A673 (cell line): ENCODE measurements at regions not wholly inside any gene's neighbourhood (a gene's known extent, or its start where the extent isn't known, plus 50 kb on each side); places are given as distances from the start of the nearest gene placed in this dataset.

Experiments used
- BruUV-seq: library from RNA; stranded (reverse); fragments of 400-500 nt; replicated peaks from 2 replicates; lab custom pipeline; 2021; lab: Mats Ljungman, UMichigan
- CTCF ChIA-PET: fragments of 300-600 bp; sonication (Branson Sonifier 250); formaldehyde crosslinking; loops from one replicate; lab custom pipeline; 2022; ENCODE audit warnings: antibody characterized with exemption; lab: Charles Lee
- POLR2A ChIA-PET: fragments of 300-600 bp; sonication (Branson Sonifier 250); formaldehyde crosslinking; loops from one replicate; lab custom pipeline; 2022; ENCODE audit warnings: antibody characterized with exemption; ENCODE audit not compliant: low non-redundant PET; lab: Charles Lee
- DNase-seq: peaks from one replicate; pipeline ENCODE4 v3.0.0-alpha.2; 2015; ENCODE audit warnings: low spot score
- H3K27ac ChIP-seq: fragments of 200-600 bp; sonication (generic); 2 replicates; pipeline ENCODE4 v1.5.1; 2016; ENCODE audit warnings: mixed run types, low read depth, mild to moderate bottlenecking, mixed read lengths, antibody characterized with exemption, low read length; ENCODE audit not compliant: poor library complexity, severe bottlenecking
- H3K27me3 ChIP-seq: fragments of 200-600 bp; sonication (generic); replicated peaks from 2 replicates; pipeline ENCODE4 v1.6.1; 2017; ENCODE audit warnings: mixed run types, low read depth, mild to moderate bottlenecking, mixed read lengths, antibody characterized with exemption, low read length; ENCODE audit not compliant: insufficient read depth, poor library complexity
- H3K36me3 ChIP-seq: fragments of 200-600 bp; sonication (generic); 2 replicates; pipeline ENCODE4 v1.6.1; 2016; ENCODE audit warnings: mixed run types, mild to moderate bottlenecking, mixed read lengths, antibody characterized with exemption, low read length; ENCODE audit not compliant: insufficient read depth, poor library complexity, severe bottlenecking
- H3K4me1 ChIP-seq: fragments of 200-600 bp; sonication (generic); 2 replicates; pipeline ENCODE4 v1.6.1; 2017; ENCODE audit warnings: mixed run types, mild to moderate bottlenecking, mixed read lengths, antibody characterized with exemption, low read length; ENCODE audit not compliant: insufficient read depth, poor library complexity, severe bottlenecking
- H3K4me3 ChIP-seq: fragments of 200-600 bp; sonication (generic); 2 replicates; pipeline ENCODE4 v1.5.1; 2016; ENCODE audit warnings: low read depth, mixed run types, mild to moderate bottlenecking, mixed read lengths, low read length; ENCODE audit not compliant: poor library complexity, severe bottlenecking
- H3K9me3 ChIP-seq: fragments of 200-600 bp; sonication (generic); 2 replicates; pipeline ENCODE4 v1.6.1; 2016; ENCODE audit warnings: mixed run types, low read depth, mild to moderate bottlenecking, mixed read lengths, antibody characterized with exemption, low read length; ENCODE audit not compliant: poor library complexity, severe bottlenecking
- EZH2 ChIP-seq: fragments of 200-600 bp; sonication (generic); IDR thresholded peaks from 2 replicates; pipeline ENCODE4 v1.6.1; 2017; ENCODE audit warnings: borderline replicate concordance, low read depth, mild to moderate bottlenecking, mixed read lengths, antibody characterized with exemption, low read length; ENCODE audit not compliant: poor library complexity, severe bottlenecking
- intact Hi-C: fragments of 100-400 bp; cut with micrococcal nuclease; formaldehyde crosslinking; loops from one replicate; pipeline ENCODE4 v1.10.0; 2022; ENCODE audit not compliant: unreplicated experiment
- TF ChIP-seq, protein P1 (sequence below): fragments of 300-800, 200-600 bp; sonication (generic); conservative IDR thresholded peaks from 2 replicates; pipeline ENCODE4 v1.5.1; 2017; ENCODE audit warnings: low read depth, mild to moderate bottlenecking, antibody characterized with exemption, low read length, moderate library complexity, mixed read lengths

DNA sequence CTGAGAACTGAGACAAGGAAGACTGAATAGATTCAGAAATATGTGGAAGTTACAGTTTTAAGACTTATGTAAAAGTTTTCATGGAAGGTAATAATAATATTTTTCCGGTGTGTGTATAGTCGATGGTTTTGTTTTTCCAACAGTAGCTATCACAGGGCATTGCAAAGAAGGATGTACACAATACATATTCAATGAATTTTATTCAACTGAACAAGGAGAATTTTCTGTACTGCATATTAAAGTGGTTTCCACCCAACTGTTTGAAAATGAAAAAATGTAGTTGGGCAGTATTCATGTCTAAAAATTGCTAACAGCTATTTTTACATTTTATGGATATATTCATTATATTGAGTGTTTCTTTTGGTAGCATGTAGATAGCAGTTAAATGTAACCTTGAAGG is 350.3 kb upstream of the ATP10A start:
- Histone ChIP-seq H3K36me3 (no peaks in the 10 kb centered on the region), H3K27ac (no peak overlapping the region), H3K4me1 (no peaks in the 10 kb centered on the region), H3K27me3 (no peaks in the 10 kb centered on the region), H3K9me3 (peaks cover 40% of the 10 kb centered on the region), H3K4me3 (no peak overlapping the region)
- DNase-seq: no peak
- ChIA-PET CTCF (no interaction called here), POLR2A (no interaction called here)
- intact Hi-C loops: no loop called here
- BruUV-seq: no TSS peak
- no peak for TF ChIP-seq EZH2
- TF ChIP-seq, protein P1, sequence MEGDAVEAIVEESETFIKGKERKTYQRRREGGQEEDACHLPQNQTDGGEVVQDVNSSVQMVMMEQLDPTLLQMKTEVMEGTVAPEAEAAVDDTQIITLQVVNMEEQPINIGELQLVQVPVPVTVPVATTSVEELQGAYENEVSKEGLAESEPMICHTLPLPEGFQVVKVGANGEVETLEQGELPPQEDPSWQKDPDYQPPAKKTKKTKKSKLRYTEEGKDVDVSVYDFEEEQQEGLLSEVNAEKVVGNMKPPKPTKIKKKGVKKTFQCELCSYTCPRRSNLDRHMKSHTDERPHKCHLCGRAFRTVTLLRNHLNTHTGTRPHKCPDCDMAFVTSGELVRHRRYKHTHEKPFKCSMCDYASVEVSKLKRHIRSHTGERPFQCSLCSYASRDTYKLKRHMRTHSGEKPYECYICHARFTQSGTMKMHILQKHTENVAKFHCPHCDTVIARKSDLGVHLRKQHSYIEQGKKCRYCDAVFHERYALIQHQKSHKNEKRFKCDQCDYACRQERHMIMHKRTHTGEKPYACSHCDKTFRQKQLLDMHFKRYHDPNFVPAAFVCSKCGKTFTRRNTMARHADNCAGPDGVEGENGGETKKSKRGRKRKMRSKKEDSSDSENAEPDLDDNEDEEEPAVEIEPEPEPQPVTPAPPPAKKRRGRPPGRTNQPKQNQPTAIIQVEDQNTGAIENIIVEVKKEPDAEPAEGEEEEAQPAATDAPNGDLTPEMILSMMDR: no peak

DNA sequence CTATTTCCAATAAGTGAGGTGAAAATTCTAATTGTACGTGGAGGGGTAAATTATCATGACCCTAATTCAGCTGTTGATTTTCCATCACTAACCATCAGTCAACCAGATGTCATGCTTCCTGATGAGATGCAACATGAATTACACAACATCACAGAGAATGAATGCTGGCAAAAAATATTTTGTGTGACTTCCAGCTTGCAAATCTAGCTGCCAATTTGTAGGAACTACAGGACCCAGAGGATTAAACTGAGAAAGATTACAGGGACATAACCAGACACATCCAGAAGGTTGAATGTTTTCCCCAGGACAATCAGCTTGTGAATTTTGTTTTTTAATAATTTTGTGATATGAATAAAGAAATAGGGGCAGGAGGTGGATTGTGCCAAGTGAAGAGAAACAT is 349.0 kb upstream of the ATP10A start:
- TF ChIP-seq, protein P1: no peak
- no peak for TF ChIP-seq EZH2
- Histone ChIP-seq H3K36me3 (no peaks in the 10 kb centered on the region), H3K4me1 (no peaks in the 10 kb centered on the region), H3K27me3 (no peaks in the 10 kb centered on the region), H3K27ac (no peak overlapping the region), H3K9me3 (peaks cover 42% of the 10 kb centered on the region), H3K4me3 (no peak overlapping the region)
- ChIA-PET POLR2A (no interaction called here), CTCF (no interaction called here)
- intact Hi-C loops: no loop called here
- no TSS peak for BruUV-seq
- DNase-seq: no peak

DNA sequence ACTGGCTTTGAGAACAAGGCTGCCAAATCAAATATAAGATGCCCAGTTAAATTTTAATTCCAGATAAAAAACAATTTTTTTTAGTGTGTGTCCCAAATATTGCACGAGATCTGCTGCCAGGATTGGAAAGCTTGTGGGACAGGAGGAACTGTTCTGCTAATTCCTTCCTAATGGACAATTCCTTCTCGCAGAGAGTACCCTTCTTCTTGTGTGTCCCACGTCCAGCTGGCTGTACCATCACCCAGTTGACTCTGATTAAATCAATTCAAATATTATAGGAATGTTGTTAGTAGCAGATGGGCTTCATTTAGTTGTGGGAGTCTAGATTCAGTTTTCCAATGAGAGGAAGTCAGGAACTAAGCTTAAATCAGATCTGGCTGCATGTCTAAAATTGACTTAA is 347.9 kb upstream of the ATP10A start:
- Histone ChIP-seq H3K4me3 (no peak overlapping the region), H3K27me3 (no peaks in the 10 kb centered on the region), H3K36me3 (no peaks in the 10 kb centered on the region), H3K9me3 (peaks cover 45% of the 10 kb centered on the region), H3K4me1 (no peaks in the 10 kb centered on the region), H3K27ac (no peak overlapping the region)
- POLR2A ChIA-PET: no interaction called here
- TF ChIP-seq EZH2: no peak
- TF ChIP-seq, protein P1: no peak
- intact Hi-C loops: no loop called here
- no TSS peak for BruUV-seq
- CTCF ChIA-PET: no interaction called here
- no peak for DNase-seq
